Type B pancreatic cell (in vitro differentiated cells): ENCODE measurements at regions not wholly inside any gene's neighbourhood (a gene's known extent, or its start where the extent isn't known, plus 50 kb on each side); places are given as distances from the start of the nearest gene placed in this dataset.
"Not testable (repeated sequence)": the region's sequence is repeated elsewhere in the genome, so short reads cannot be mapped to it uniquely, and the experiment has no call there.

Experiments used
- DNase-seq: peaks from one replicate; pipeline ENCODE4 v3.0.0; 2021; ENCODE audit warnings: mixed read lengths; ENCODE audit not compliant: unreplicated experiment; ENCODE audit errors: extremely low spot score
- H3K27ac Mint-ChIP-seq: 2 replicates; pipeline ENCODE4 v1.8.0; 2021; ENCODE audit warnings: mild to moderate bottlenecking, mixed read lengths
- H3K27me3 Mint-ChIP-seq: 2 replicates; pipeline ENCODE4 v1.8.0; 2021; ENCODE audit warnings: mixed read lengths
- H3K36me3 Mint-ChIP-seq: 2 replicates; pipeline ENCODE4 v1.8.0; 2021; ENCODE audit warnings: mixed read lengths
- H3K4me1 Mint-ChIP-seq: one replicate; pipeline ENCODE4 v1.8.0; 2021; ENCODE audit warnings: mixed read lengths; ENCODE audit not compliant: unreplicated experiment
- H3K4me3 Mint-ChIP-seq: 2 replicates; pipeline ENCODE4 v1.8.0; 2021; ENCODE audit warnings: mild to moderate bottlenecking, mixed read lengths
- H3K9me3 Mint-ChIP-seq: 2 replicates; pipeline ENCODE4 v1.8.0; 2021; ENCODE audit warnings: mixed read lengths
- TF ChIP-seq, protein P1 (sequence below): fragments of 200-600 bp; sonication (generic); conservative IDR thresholded peaks from 2 replicates; pipeline ENCODE4 v1.5.0; 2021; ENCODE audit warnings: antibody characterized with exemption, mild to moderate bottlenecking

DNA sequence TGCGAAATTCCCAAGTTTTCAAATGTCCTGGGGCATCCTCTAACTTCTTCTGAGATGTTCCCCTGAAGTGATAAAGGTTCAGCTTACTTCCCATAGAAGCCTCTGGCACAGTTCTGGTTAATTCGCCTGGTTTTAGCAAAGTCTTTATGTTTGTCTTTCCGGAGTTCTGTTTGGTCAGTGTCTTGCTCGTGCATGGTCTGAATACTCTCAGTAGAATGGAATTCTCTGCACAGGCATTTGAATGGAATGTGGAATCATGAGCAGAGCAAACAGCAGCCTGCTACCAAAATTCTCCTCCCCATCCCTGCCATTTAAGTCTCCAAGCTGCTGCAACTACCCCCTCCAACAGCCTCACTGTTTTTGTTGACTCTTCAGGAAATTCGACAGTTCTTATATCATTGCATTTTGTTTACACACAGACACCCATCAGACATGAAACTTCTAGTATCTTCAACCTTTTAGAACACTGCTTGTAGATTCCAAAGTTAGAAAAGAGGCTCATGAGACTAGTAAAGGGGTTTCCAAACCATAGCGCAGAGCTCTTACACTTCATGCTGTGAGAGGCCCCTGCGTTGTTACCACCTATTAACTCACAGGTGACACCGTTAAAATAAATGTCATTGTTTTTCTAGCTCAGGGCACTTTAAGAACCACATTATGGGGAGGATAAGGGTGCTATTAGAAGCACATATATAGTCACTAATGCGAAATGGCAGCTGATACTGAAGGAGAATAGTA is 129.7 kb downstream of the PLCE1 start:
- TF ChIP-seq, protein P1, sequence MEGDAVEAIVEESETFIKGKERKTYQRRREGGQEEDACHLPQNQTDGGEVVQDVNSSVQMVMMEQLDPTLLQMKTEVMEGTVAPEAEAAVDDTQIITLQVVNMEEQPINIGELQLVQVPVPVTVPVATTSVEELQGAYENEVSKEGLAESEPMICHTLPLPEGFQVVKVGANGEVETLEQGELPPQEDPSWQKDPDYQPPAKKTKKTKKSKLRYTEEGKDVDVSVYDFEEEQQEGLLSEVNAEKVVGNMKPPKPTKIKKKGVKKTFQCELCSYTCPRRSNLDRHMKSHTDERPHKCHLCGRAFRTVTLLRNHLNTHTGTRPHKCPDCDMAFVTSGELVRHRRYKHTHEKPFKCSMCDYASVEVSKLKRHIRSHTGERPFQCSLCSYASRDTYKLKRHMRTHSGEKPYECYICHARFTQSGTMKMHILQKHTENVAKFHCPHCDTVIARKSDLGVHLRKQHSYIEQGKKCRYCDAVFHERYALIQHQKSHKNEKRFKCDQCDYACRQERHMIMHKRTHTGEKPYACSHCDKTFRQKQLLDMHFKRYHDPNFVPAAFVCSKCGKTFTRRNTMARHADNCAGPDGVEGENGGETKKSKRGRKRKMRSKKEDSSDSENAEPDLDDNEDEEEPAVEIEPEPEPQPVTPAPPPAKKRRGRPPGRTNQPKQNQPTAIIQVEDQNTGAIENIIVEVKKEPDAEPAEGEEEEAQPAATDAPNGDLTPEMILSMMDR, result no peak
- no peaks in the 10 kb centered on the region for H3K27me3 Mint-ChIP-seq
- H3K4me3 Mint-ChIP-seq, result no peak overlapping the region
- H3K36me3 Mint-ChIP-seq, result no peaks in the 10 kb centered on the region
- H3K4me1 Mint-ChIP-seq, result peaks cover 7% of the 10 kb centered on the region
- peak overlapping the region; percentile 10 for H3K27ac Mint-ChIP-seq
- peaks cover 3% of the 10 kb centered on the region for H3K9me3 Mint-ChIP-seq
- no peak for DNase-seq

DNA sequence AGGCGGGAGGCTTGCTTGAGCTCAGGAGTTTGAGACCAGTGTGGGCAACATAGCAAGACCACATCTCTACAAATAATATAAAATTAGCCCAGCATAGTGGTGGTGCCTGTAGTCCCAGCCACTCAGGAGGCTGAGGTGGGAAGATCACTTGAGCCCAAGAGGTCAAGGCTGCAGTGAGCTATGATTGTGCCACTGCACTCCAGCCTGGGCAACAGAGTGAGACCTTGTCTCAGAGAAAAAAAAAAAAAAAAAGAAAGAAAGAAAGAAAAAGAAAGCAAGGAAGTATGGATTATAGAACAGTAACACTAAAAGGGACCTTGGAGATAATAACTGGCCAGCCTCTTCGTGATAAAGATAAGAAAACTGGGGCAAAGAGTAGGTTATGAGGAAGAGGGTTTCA is 130.4 kb downstream of the PLCE1 start:
- not testable (repeated sequence) for DNase-seq, H3K9me3 Mint-ChIP-seq, H3K36me3 Mint-ChIP-seq, H3K4me3 Mint-ChIP-seq, H3K4me1 Mint-ChIP-seq, H3K27me3 Mint-ChIP-seq, H3K27ac Mint-ChIP-seq

DNA sequence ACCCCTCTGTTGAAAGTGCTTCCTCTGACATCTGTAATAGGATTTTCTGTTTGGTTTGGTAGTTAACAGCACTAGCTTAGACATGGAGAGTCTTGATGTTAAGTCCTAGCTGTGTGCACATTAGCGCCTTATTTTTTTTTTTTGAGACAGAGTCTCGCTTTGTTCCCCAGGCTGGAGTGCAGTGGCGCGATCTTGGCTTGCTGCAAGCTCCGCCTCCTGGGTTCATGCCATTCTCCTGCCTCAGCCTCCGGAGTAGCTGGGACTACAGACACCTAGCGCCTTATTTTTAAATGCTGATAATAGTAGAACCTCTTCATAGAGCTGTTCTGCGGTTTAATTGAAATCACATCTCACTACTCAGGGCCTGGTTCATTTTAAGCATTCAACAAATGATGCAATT is 131.5 kb downstream of the PLCE1 start:
- H3K27me3 Mint-ChIP-seq, H3K36me3 Mint-ChIP-seq, H3K4me1 Mint-ChIP-seq, DNase-seq, H3K4me3 Mint-ChIP-seq, H3K9me3 Mint-ChIP-seq, H3K27ac Mint-ChIP-seq: not testable (repeated sequence)

GRCh38 chr10:94125856-94126255 is 132.1 kb downstream of the PLCE1 start:
- Mint-ChIP-seq H3K4me3 (no peak overlapping the region), H3K27ac (no peak overlapping the region), H3K9me3 (no peaks in the 10 kb centered on the region), H3K36me3 (no peaks in the 10 kb centered on the region), H3K4me1 (peaks cover 7% of the 10 kb centered on the region), H3K27me3 (no peaks in the 10 kb centered on the region)
- TF ChIP-seq, protein P1, result no peak
- no peak for DNase-seq

DNA sequence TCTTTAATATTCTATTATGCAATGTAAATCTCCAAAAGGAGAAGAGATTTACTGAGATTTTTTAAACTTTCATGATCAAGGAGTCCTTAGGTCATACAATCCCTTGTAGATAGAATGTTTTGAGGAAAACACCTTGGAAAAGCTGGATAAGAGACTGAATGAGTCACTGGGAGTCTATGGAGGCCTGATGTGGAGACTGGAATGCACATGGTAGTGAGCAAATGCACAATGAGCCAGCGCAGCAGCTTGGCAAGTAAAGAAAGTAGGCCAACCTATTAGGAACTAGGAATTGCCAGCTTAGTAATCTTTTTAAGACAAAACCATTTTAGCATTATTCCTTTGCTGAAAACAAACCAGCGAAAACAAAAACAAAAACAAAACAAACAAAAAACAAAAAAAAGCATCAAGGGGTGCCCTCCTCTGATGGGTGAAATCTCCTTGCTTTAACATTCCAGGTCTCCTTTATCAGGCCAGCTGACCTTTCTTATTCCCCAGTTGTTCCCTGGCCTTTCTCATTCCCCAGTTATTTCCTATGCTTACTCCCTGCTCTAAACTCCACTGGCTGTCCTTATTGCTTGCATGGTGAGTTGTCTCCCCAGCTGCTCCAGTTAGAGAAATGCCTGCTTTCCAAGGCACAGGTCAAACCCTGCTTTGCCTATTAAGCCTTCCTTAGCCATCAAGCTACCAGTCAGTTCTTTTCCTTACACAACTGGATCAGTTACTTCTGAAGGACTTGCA is 135.8 kb downstream of the PLCE1 start:
- Mint-ChIP-seq H3K9me3 (peaks cover 4% of the 10 kb centered on the region), H3K27ac (no peak overlapping the region), H3K27me3 (no peaks in the 10 kb centered on the region), H3K4me1 (no peaks in the 10 kb centered on the region), H3K36me3 (no peaks in the 10 kb centered on the region), H3K4me3 (no peak overlapping the region)
- DNase-seq, result no peak
- TF ChIP-seq, protein P1, result no peak

DNA sequence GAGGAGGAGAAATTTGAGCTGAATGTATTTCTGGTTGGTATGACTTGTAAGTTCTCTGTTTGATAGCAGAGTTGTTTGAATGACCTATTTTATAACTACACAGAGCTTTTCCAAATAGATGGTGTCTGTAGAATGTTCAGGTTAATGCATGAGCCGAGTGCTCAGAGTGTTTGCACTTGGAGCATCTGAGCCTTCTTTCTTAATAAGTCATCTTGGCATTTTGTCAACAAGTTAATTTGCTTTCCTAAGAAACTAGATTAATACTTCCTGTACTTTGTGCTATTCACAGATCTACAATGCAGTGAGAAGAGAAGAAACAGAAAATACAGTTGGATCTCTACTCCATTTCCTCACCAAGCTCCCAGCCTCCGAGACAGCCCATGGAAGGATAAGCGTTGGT is 138.2 kb downstream of the PLCE1 start:
- Mint-ChIP-seq H3K36me3 (no peaks in the 10 kb centered on the region), H3K27me3 (no peaks in the 10 kb centered on the region), H3K4me1 (no peaks in the 10 kb centered on the region), H3K27ac (no peak overlapping the region), H3K4me3 (no peak overlapping the region), H3K9me3 (peaks cover 4% of the 10 kb centered on the region)
- no peak for DNase-seq
- TF ChIP-seq, protein P1, result no peak
